ENCODE measurements at regions not wholly inside any gene's neighbourhood (a gene's known extent, or its start where the extent isn't known, plus 50 kb on each side); places are given as distances from the start of the nearest gene placed in this dataset.

DNA sequence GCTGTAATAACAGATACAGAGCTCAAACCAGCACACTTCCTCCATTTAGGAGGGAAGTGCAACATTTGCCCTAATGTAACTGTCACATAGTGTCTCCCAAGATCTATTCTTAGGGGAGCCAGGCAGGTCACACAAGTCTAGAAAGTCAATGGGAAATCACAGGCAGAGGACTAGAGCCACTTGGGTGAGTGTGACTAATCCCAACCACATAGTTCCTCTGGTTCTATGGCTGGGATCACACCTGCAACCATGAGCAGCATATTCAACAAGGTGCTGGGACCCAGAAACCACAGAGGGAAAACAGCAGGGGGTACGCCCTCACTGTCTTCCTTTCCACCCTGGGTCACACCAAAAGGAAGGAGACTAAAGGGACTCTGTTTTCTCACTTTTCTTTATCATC, 66.8 kb upstream of the TACR3 start:
- peaks cover 0 to 19% (median 18%) of the 10 kb centered on the region in 3 donors for H3K9me3 ChIP-seq
- no peaks in the 10 kb centered on the region for H3K36me3 ChIP-seq
- TF ChIP-seq, protein P1, sequence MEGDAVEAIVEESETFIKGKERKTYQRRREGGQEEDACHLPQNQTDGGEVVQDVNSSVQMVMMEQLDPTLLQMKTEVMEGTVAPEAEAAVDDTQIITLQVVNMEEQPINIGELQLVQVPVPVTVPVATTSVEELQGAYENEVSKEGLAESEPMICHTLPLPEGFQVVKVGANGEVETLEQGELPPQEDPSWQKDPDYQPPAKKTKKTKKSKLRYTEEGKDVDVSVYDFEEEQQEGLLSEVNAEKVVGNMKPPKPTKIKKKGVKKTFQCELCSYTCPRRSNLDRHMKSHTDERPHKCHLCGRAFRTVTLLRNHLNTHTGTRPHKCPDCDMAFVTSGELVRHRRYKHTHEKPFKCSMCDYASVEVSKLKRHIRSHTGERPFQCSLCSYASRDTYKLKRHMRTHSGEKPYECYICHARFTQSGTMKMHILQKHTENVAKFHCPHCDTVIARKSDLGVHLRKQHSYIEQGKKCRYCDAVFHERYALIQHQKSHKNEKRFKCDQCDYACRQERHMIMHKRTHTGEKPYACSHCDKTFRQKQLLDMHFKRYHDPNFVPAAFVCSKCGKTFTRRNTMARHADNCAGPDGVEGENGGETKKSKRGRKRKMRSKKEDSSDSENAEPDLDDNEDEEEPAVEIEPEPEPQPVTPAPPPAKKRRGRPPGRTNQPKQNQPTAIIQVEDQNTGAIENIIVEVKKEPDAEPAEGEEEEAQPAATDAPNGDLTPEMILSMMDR (IDR thresholded peaks at IDR 0.05), result no peak
- H3K4me1 ChIP-seq, result no peaks in the 10 kb centered on the region
- DNase-seq, result no peak
- H3K27ac ChIP-seq, result no peak overlapping the region
- intact Hi-C loops (cut with DNase I; ENCODE audit: low total_unique reads), result no loop called here
- H3K27me3 ChIP-seq, result no peaks in the 10 kb centered on the region
- H3K4me3 ChIP-seq, result no peak overlapping the region

DNA sequence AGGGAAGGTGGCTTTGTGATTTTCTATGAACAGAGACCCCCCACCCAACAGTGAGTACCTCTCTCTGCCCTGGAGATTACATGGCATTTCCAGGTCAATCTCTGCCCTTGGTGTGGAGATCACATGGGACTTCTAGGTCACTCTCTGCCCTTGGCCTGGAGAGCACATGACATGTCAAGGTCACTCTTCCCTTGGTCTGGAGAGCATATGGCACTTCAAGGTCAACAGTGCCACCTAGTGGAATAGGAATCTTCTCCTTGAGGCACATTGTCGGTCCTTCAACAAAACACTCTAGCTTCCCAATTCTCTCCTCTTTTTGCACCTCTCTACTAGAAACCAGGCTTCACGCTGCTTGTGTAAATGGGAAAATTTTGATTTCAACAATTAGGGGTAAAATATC, 66.2 kb upstream of the TACR3 start:
- Histone ChIP-seq H3K36me3 (no peaks in the 10 kb centered on the region), H3K4me1 (no peaks in the 10 kb centered on the region), H3K27ac (no peak overlapping the region), H3K27me3 (no peaks in the 10 kb centered on the region), H3K4me3 (no peak overlapping the region), H3K9me3 (peaks cover 0 to 19% (median 18%) of the 10 kb centered on the region in 3 donors)
- intact Hi-C loops (cut with DNase I; ENCODE audit: low total_unique reads), result no loop called here
- DNase-seq, result no peak
- TF ChIP-seq, protein P1 (IDR thresholded peaks at IDR 0.05), result no peak

DNA sequence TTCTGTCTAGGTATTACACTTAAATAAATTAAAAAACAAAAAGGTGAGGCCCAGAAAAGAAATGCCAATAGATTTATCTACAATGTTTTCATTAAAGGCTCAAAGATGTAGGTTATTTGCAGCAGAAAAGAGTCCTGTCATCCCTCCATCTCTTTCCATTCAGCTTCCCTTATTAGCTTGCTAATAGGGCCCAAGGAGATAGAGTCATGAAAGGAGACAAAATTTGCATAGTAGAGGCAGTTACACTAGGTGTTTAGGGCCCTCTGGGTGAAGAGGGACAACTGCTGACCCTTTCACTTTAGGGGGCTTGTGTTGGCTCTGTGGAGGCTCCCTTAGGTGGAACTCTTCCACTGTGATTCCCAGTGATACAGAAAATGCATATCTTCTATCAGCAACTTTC, 58.4 kb upstream of the TACR3 start:
- Histone ChIP-seq H3K36me3 (no peaks in the 10 kb centered on the region), H3K4me1 (no peaks in the 10 kb centered on the region), H3K27me3 (no peaks in the 10 kb centered on the region), H3K4me3 (no peak overlapping the region), H3K9me3 (no peaks in the 10 kb centered on the region), H3K27ac (no peak overlapping the region)
- intact Hi-C loops (cut with DNase I; ENCODE audit: low total_unique reads), result no loop called here
- DNase-seq, result no peak
- TF ChIP-seq, protein P1 (IDR thresholded peaks at IDR 0.05), result no peak

DNA sequence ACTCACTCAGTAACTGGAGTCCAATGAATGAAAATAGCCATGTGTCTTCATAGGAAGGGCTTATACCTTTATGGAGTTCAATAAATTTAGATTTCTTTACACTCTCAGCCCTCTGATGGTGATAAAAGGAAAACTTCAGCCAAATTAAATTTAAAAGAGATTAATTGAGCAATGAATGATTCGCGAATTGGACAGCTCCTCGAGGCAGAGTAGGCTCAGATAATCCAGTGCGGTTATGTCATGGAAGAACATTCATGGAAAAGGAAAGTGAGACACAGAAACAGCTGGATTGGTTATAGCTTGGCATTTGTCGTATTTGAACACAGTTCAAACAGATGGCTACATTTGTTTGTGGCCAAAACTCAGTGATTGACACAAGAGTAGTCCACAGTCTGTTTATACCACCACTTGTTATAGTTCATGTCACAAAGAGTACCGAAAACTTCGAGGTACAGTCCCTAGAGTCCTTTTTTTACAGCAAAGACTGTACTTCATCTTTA, 54.6 kb upstream of the TACR3 start:
- H3K36me3 ChIP-seq, result no peaks in the 10 kb centered on the region
- H3K9me3 ChIP-seq, result no peaks in the 10 kb centered on the region
- TF ChIP-seq, protein P1 (IDR thresholded peaks at IDR 0.05), result no peak
- no peak for DNase-seq
- no peaks in the 10 kb centered on the region for H3K27me3 ChIP-seq
- H3K27ac ChIP-seq, result no peak overlapping the region
- H3K4me3 ChIP-seq, result no peak overlapping the region
- intact Hi-C loops (cut with DNase I; ENCODE audit: low total_unique reads), result no loop called here
- H3K4me1 ChIP-seq, result no peaks in the 10 kb centered on the region

DNA sequence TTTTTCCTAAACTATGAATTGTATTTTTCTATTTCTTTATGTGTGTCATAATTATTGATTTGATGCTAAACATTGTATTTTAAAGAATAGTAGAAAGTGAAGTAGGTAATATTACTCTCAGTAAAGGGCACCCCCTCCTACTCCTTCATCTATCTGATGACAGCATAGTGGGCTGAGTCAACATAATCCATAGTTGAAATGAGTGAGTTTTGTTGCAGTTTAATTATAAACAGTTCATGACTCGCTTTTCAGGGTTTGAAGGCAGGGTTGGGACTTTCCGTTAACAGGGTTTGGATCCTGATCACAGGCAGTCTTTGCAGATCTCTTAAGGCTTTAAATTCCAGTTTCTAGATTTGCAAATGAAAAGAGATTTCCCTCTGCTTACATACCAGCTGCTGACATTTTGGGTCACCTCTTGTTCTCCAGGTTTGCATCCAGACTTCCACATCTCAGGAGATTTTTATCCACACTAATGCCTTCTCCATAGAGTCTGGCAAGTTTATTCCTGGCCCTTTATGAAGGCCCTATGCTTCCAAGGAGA, 54.0 kb upstream of the TACR3 start:
- TF ChIP-seq, protein P1 (IDR thresholded peaks at IDR 0.05), result no peak
- H3K4me3 ChIP-seq, result no peak overlapping the region
- H3K27me3 ChIP-seq, result no peaks in the 10 kb centered on the region
- no peak for DNase-seq
- no peak overlapping the region for H3K27ac ChIP-seq
- H3K9me3 ChIP-seq, result no peaks in the 10 kb centered on the region
- intact Hi-C loops (cut with DNase I; ENCODE audit: low total_unique reads), result no loop called here
- no peaks in the 10 kb centered on the region for H3K4me1 ChIP-seq
- no peaks in the 10 kb centered on the region for H3K36me3 ChIP-seq

All from tibial artery (tissue), 4 donors.